ENCODE measurements at regions not wholly inside any gene's neighbourhood (a gene's known extent, or its start where the extent isn't known, plus 50 kb on each side); places are given as distances from the start of the nearest gene placed in this dataset.

DNA sequence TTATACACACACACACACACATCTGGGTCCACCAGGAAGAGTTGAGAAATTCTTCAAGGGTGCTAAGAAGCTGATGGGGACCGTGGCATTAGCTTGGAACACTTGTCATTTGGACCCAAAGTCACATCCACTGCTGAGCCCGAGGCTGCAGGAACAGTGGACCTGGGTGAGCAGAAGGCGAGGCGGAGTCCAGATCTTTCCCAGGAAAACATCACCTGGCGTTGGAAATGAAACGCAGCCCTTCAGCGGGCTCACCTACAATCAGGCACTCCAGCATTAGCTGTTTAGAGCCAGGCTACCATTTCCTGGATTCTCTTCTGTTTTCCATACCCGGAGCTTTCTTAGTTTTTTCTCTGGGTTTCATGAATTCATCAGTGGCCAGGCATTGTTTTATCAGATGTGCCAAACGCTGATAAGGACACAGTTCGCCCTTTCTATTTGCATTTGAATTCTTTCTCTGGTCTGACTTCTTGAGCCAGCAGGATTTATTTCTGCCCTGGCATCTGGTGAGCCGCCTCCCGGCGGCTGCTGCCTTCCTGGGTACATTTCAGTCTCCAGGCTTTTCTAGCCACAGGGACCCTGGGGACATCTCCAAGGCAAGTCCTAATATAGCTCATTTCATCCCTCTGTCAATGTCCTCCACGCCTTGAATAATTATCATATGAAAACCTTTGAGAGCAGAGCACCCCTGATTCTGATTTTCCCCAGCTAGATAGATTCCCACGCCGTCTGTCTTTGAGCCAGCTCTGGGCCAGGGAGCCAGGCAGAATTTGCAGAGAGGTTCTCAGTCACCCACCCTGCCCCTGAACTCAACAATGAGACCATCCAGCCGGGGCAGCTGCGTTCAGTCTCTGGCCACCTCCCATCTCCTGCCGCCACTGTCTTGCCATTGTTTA, 170.9 kb downstream of the TTLL2 start:
- H3K27ac ChIP-seq (ENCODE audit: low read depth, low read length) = no peak overlapping the region
- H3K4me3 ChIP-seq (ENCODE audit: low read depth, low read length) = no peak overlapping the region
- H3K9me3 ChIP-seq (ENCODE audit: control insufficient read depth, insufficient read depth, low read length) = no peaks in the 10 kb centered on the region
- peaks cover 40% of the 10 kb centered on the region for H3K4me1 ChIP-seq (ENCODE audit: control insufficient read depth, insufficient read depth, low read length)
- H3K27me3 ChIP-seq (ENCODE audit: control insufficient read depth, insufficient read depth, low read length) = no peaks in the 10 kb centered on the region
- DNase-seq (ENCODE audit: low read depth in 4 of 6, low spot score in 6 of 6) = peak in 3 of 6 donors; percentile 18 to 80 (median 61)
- H3K36me3 ChIP-seq (ENCODE audit: control insufficient read depth, insufficient read depth, low read length) = no peaks in the 10 kb centered on the region
- 23% methylated on average over 18 of the region's 19 CpGs for WGBS (ENCODE audit: insufficient coverage)

- H3K4me3 ChIP-seq (ENCODE audit: low read depth, low read length) = no peak overlapping the region
- DNase-seq (ENCODE audit: low read depth in 4 of 6, low spot score in 6 of 6) = no peak
- H3K27ac ChIP-seq (ENCODE audit: low read depth, low read length) = no peak overlapping the region
- H3K36me3 ChIP-seq (ENCODE audit: control insufficient read depth, insufficient read depth, low read length) = no peaks in the 10 kb centered on the region
- no peaks in the 10 kb centered on the region for H3K9me3 ChIP-seq (ENCODE audit: control insufficient read depth, insufficient read depth, low read length)
- H3K4me1 ChIP-seq (ENCODE audit: control insufficient read depth, insufficient read depth, low read length) = peaks cover 38% of the 10 kb centered on the region
- no peaks in the 10 kb centered on the region for H3K27me3 ChIP-seq (ENCODE audit: control insufficient read depth, insufficient read depth, low read length)
- 72% methylated on average over 7 of the region's 7 CpGs for WGBS (ENCODE audit: insufficient coverage)
Measured at GRCh38 chr6:167496707-167497106, 171.8 kb downstream of the TTLL2 start.

DNA sequence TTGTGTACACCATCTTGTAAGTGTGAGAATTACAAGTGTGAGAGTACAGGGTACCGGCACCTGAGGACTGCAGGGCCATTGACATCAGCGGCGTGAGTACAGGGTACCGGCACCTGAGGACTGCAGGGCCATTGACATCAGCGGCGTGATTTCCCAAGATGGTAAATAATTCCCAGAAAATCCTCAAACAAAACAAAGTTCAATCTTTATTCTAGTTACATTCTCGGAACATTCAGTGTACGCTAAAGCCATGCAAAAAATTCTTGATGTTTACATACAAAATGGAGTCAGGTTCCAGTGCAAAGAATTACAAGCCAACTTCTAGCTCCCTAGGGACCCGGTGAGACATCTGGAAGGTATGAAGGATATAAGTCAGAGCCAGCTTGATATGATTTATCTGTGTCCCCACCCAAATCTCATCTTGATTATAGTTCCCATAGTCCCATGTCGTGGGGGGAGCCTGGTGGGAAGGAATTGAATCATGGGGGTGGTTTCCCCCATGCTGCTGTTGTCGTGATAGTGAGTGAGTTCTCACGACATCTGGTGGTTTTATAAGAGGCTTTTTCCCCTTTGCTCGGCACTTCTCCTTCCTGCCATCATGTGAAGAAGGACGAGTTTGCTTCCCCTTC, 172.7 kb downstream of the TTLL2 start:
- no peak overlapping the region for H3K27ac ChIP-seq (ENCODE audit: low read depth, low read length)

DNA sequence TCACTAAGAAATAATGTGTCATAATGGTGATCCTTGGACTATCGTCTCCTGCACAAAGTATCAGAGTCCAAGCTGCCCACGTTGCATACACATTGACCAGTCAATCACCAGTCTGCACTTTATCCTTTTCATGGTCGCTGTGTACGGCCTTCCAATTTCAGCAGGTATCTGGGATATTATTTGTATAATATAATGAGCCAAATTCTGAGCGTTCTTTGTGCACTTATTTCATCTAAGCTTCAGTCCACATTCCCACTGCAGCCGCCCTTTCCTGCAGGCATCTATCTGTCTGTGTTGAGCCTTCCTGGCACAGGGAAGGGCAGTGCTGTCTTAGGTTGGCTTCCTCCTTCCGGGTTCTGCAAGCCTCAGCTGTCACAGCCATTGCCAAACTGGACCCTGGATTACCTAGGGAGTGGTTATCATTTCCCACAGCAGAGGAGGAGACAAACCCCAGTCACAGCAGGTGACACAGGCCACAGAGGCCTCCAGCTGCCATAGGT, 174.3 kb downstream of the TTLL2 start:
- no peak for DNase-seq (ENCODE audit: low read depth in 4 of 6, low spot score in 6 of 6)
- Histone ChIP-seq H3K27ac (ENCODE audit: low read depth, low read length) (no peak overlapping the region), H3K9me3 (ENCODE audit: control insufficient read depth, insufficient read depth, low read length) (no peaks in the 10 kb centered on the region), H3K27me3 (ENCODE audit: control insufficient read depth, insufficient read depth, low read length) (no peaks in the 10 kb centered on the region), H3K36me3 (ENCODE audit: control insufficient read depth, insufficient read depth, low read length) (no peaks in the 10 kb centered on the region), H3K4me3 (ENCODE audit: low read depth, low read length) (no peak overlapping the region), H3K4me1 (ENCODE audit: control insufficient read depth, insufficient read depth, low read length) (peaks cover 20% of the 10 kb centered on the region)
- WGBS (ENCODE audit: insufficient coverage) = 67% methylated on average over 1 of the region's 7 CpGs

More for the DNA sequence above, 172.7 kb downstream of the TTLL2 start:
- Histone ChIP-seq H3K27me3 (ENCODE audit: control insufficient read depth, insufficient read depth, low read length) (no peaks in the 10 kb centered on the region), H3K4me3 (ENCODE audit: low read depth, low read length) (no peak overlapping the region), H3K9me3 (ENCODE audit: control insufficient read depth, insufficient read depth, low read length) (no peaks in the 10 kb centered on the region), H3K4me1 (ENCODE audit: control insufficient read depth, insufficient read depth, low read length) (peaks cover 30% of the 10 kb centered on the region), H3K36me3 (ENCODE audit: control insufficient read depth, insufficient read depth, low read length) (no peaks in the 10 kb centered on the region)
- 100% methylated on average over 5 of the region's 14 CpGs for WGBS (ENCODE audit: insufficient coverage)
- no peak for DNase-seq (ENCODE audit: low read depth in 4 of 6, low spot score in 6 of 6)

GRCh38 chr6:167500961-167501360, 176.1 kb downstream of the TTLL2 start:
- Histone ChIP-seq H3K27ac (ENCODE audit: low read depth, low read length) (no peak overlapping the region), H3K9me3 (ENCODE audit: control insufficient read depth, insufficient read depth, low read length) (no peaks in the 10 kb centered on the region), H3K4me1 (ENCODE audit: control insufficient read depth, insufficient read depth, low read length) (peaks cover 13% of the 10 kb centered on the region), H3K4me3 (ENCODE audit: low read depth, low read length) (no peak overlapping the region), H3K27me3 (ENCODE audit: control insufficient read depth, insufficient read depth, low read length) (no peaks in the 10 kb centered on the region), H3K36me3 (ENCODE audit: control insufficient read depth, insufficient read depth, low read length) (no peaks in the 10 kb centered on the region)
- WGBS (ENCODE audit: insufficient coverage) = 94% methylated on average over 7 of the region's 8 CpGs
- DNase-seq (ENCODE audit: low read depth in 4 of 6, low spot score in 6 of 6) = no peak

GRCh38 chr6:167501831-167502385, 177.0 kb downstream of the TTLL2 start:
- H3K4me3 ChIP-seq (ENCODE audit: low read depth, low read length) = no peak overlapping the region
- H3K4me1 ChIP-seq (ENCODE audit: control insufficient read depth, insufficient read depth, low read length) = peaks cover 14% of the 10 kb centered on the region
- WGBS (ENCODE audit: insufficient coverage) = 76% methylated on average over 14 of the region's 19 CpGs

GRCh38 chr6:167502471-167502870, 177.6 kb downstream of the TTLL2 start:
- 74% methylated on average over 7 of the region's 7 CpGs for WGBS (ENCODE audit: insufficient coverage)
- no peak for DNase-seq (ENCODE audit: low read depth in 4 of 6, low spot score in 6 of 6)

More at GRCh38 chr6:167501831-167502385, 177.0 kb downstream of the TTLL2 start:
- Histone ChIP-seq H3K36me3 (ENCODE audit: control insufficient read depth, insufficient read depth, low read length) (no peaks in the 10 kb centered on the region), H3K27me3 (ENCODE audit: control insufficient read depth, insufficient read depth, low read length) (no peaks in the 10 kb centered on the region), H3K27ac (ENCODE audit: low read depth, low read length) (no peak overlapping the region), H3K9me3 (ENCODE audit: control insufficient read depth, insufficient read depth, low read length) (no peaks in the 10 kb centered on the region)
- DNase-seq (ENCODE audit: low read depth in 4 of 6, low spot score in 6 of 6) = peak in 1 of 6 donors; percentile 36

DNA sequence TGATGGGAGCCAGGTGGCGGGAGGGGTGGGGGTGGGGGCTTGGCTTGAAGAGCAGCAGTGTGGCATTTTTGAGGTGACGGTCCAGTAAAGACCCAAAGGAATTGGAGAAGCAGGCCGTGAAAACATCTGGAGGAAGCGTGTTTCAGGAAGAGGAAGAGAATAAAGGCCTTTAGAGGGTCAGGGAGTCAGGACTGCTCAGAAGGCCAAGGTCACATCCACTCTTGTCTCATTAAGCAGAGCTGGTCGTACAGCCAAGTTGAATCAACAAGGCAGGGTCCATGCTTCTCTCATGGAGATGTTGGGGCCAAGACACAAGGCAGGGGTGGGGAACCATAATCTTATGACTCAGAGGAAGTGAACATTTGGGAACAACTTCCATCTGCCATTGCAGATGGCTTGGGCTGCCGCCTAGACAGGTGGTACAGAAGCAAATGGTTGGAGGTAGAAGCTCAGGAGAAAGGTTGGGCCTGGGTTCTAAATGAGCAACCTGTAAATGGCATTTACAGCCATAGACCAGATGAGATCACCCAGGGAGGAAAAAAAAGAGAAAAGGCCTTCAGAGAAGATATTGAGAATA, 179.6 kb downstream of the TTLL2 start:
- no peaks in the 10 kb centered on the region for H3K27me3 ChIP-seq (ENCODE audit: control insufficient read depth, insufficient read depth, low read length)
- H3K9me3 ChIP-seq (ENCODE audit: control insufficient read depth, insufficient read depth, low read length) = no peaks in the 10 kb centered on the region
- no peak overlapping the region for H3K4me3 ChIP-seq (ENCODE audit: low read depth, low read length)
- H3K4me1 ChIP-seq (ENCODE audit: control insufficient read depth, insufficient read depth, low read length) = peaks cover 17% of the 10 kb centered on the region
- H3K27ac ChIP-seq (ENCODE audit: low read depth, low read length) = no peak overlapping the region
- no peaks in the 10 kb centered on the region for H3K36me3 ChIP-seq (ENCODE audit: control insufficient read depth, insufficient read depth, low read length)
- WGBS (ENCODE audit: insufficient coverage) = 91% methylated on average over 6 of the region's 6 CpGs
- DNase-seq (ENCODE audit: low read depth in 4 of 6, low spot score in 6 of 6) = no peak

More at GRCh38 chr6:167502471-167502870, 177.6 kb downstream of the TTLL2 start:
- Histone ChIP-seq H3K9me3 (ENCODE audit: control insufficient read depth, insufficient read depth, low read length) (no peaks in the 10 kb centered on the region), H3K4me3 (ENCODE audit: low read depth, low read length) (no peak overlapping the region), H3K27me3 (ENCODE audit: control insufficient read depth, insufficient read depth, low read length) (no peaks in the 10 kb centered on the region), H3K27ac (ENCODE audit: low read depth, low read length) (no peak overlapping the region), H3K36me3 (ENCODE audit: control insufficient read depth, insufficient read depth, low read length) (no peaks in the 10 kb centered on the region), H3K4me1 (ENCODE audit: control insufficient read depth, insufficient read depth, low read length) (peaks cover 17% of the 10 kb centered on the region)

DNA sequence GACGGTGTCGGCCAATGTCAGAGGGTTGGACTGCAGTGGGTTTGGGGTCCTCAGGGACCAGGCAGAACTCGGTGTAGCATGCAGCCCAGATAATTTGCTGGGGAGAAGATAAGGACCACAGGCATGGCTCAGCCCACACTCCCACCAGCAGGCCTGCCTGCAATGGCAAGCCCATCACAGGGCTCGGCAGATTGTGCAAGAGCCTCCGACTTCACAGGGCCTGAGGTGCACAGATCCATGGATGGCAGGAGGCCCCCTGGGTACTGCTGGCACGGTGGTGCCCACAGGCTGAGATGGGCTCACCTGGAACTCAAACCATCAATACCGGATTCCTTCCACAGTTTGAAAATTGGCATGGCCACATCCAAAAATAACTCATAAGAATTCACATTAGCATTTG, 180.3 kb downstream of the TTLL2 start:
- H3K27ac ChIP-seq (ENCODE audit: low read depth, low read length) = no peak overlapping the region
- no peaks in the 10 kb centered on the region for H3K36me3 ChIP-seq (ENCODE audit: control insufficient read depth, insufficient read depth, low read length)
- no peaks in the 10 kb centered on the region for H3K27me3 ChIP-seq (ENCODE audit: control insufficient read depth, insufficient read depth, low read length)
- H3K4me3 ChIP-seq (ENCODE audit: low read depth, low read length) = no peak overlapping the region
- H3K9me3 ChIP-seq (ENCODE audit: control insufficient read depth, insufficient read depth, low read length) = no peaks in the 10 kb centered on the region
- no peak for DNase-seq (ENCODE audit: low read depth in 4 of 6, low spot score in 6 of 6)
- whole genome bisulfite sequencing (ENCODE audit: insufficient coverage) = 79% methylated on average over 7 of the region's 7 CpGs
- H3K4me1 ChIP-seq (ENCODE audit: control insufficient read depth, insufficient read depth, low read length) = peaks cover 17% of the 10 kb centered on the region

All from spinal cord (tissue), 9 donors.